ENCODE measurements at regions not wholly inside any gene's neighbourhood (a gene's known extent, or its start where the extent isn't known, plus 50 kb on each side); places are given as distances from the start of the nearest gene placed in this dataset.
"Not testable (repeated sequence)": the region's sequence is repeated elsewhere in the genome, so short reads cannot be mapped to it uniquely, and the experiment has no call there.

DNA sequence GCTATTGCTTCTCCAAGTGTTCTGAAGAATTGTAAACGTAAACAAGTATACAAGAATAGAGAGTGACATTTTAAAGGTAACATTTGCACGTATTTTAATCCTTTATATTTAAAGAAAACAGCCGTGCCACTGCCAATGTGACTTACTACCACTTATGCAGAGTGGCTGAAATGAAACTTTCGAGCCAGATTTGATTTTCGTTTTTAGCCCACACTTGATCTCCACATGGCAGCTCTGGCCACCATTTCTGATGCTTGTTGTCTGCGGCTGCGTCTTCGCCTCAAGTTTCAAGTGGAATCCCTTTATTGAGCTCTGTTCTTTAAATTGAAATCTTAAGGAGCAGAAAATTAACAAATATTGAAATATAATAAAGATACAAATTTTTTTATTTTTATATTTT lies 70.0 kb downstream of the ELAPOR2 start:
- Histone ChIP-seq H3K9me3 (no peaks in the 10 kb centered on the region), H3K27me3 (no peaks in the 10 kb centered on the region), H3K27ac (no peak overlapping the region), H3K4me1 (no peaks in the 10 kb centered on the region), H3K36me3 (ENCODE audit: low read depth, missing control alignments) (no peaks in the 10 kb centered on the region), H3K4me3 (no peak overlapping the region)
- no peak for TF ChIP-seq POLR2A (IDR thresholded peaks at IDR 0.05)
- TF ChIP-seq, protein P1, sequence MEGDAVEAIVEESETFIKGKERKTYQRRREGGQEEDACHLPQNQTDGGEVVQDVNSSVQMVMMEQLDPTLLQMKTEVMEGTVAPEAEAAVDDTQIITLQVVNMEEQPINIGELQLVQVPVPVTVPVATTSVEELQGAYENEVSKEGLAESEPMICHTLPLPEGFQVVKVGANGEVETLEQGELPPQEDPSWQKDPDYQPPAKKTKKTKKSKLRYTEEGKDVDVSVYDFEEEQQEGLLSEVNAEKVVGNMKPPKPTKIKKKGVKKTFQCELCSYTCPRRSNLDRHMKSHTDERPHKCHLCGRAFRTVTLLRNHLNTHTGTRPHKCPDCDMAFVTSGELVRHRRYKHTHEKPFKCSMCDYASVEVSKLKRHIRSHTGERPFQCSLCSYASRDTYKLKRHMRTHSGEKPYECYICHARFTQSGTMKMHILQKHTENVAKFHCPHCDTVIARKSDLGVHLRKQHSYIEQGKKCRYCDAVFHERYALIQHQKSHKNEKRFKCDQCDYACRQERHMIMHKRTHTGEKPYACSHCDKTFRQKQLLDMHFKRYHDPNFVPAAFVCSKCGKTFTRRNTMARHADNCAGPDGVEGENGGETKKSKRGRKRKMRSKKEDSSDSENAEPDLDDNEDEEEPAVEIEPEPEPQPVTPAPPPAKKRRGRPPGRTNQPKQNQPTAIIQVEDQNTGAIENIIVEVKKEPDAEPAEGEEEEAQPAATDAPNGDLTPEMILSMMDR (IDR thresholded peaks at IDR 0.05), result no peak
- 92% methylated on average over 8 of the region's 8 CpGs for WGBS, 2 donors
- intact Hi-C loops (cut with DNase I; ENCODE audit: low total_unique reads), result no loop called here
- no peak for DNase-seq

DNA sequence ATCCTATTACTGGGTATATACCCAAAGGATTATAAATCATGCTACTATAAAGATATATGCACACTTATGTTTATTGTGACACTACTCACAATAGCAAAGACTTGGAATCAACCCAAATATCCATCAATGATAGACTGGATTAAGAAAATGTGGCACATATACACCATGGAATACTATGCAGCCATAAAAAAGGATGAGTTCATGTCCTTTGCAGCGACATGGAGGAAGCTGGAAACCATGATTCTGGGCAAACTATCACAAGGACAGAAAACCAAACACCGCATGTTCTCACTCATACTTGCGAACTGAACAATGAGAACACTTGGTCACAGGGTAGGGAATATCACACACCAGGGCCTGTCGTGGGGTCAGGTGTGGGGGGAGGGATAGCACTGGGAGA lies 71.6 kb downstream of the ELAPOR2 start:
- H3K9me3 ChIP-seq; H3K27me3 ChIP-seq; H3K4me3 ChIP-seq; intact Hi-C loops (cut with DNase I; ENCODE audit: low total_unique reads); H3K4me1 ChIP-seq; H3K27ac ChIP-seq; H3K36me3 ChIP-seq (ENCODE audit: low read depth, missing control alignments); DNase-seq: not testable (repeated sequence)
- 95 to 96% methylated on average over 4 of the region's 4 CpGs for WGBS, 2 donors

DNA sequence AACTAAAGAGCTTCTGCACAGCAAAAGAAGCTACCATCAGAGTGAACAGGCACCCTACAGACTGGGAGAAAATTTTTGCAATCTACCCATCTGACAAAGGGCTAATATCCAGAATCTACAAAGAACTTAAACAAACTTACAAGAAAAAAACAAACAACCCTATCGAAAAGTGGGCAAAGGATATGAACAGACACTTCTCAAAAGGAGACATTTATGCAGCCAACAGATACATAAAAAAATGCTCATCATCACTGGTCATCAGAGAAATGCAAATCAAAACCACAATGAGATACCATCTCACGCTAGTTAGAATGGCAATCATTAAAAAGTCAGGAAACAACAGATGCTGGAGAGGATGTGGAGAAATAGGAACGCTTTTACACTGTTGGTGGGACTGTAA lies 72.1 kb downstream of the ELAPOR2 start:
- H3K4me3 ChIP-seq; H3K36me3 ChIP-seq (ENCODE audit: low read depth, missing control alignments); DNase-seq; H3K27me3 ChIP-seq; intact Hi-C loops (cut with DNase I; ENCODE audit: low total_unique reads); H3K9me3 ChIP-seq; H3K4me1 ChIP-seq; H3K27ac ChIP-seq: not testable (repeated sequence)
- 92 to 94% methylated on average over 3 of the region's 3 CpGs for WGBS, 2 donors

DNA sequence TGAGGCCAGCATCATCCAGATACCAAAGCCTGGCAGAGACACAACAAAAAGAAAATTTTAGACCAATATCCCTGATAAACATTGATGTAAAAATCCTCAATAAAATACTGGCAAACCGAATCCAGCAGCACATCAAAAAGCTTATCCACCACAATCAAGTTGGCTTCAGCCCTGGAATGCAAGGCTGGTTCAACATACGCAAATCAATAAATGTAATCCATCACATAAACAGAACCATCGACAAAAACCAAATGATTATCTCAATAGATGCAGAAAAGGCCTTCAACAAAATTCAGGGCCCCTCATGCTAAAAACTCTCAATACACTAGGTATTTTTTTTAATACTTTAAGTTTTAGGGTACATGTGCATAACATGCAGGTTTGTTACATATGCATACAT lies 74.1 kb downstream of the ELAPOR2 start:
- DNase-seq; H3K27ac ChIP-seq; H3K9me3 ChIP-seq; intact Hi-C loops (cut with DNase I; ENCODE audit: low total_unique reads); H3K36me3 ChIP-seq (ENCODE audit: low read depth, missing control alignments); H3K4me1 ChIP-seq; H3K27me3 ChIP-seq; H3K4me3 ChIP-seq: not testable (repeated sequence)
- 89 to 92% methylated on average over 3 of the region's 3 CpGs for WGBS, 2 donors

GRCh38 chr7:86983654-86984053 lies 75.8 kb downstream of the ELAPOR2 start:
- H3K9me3 ChIP-seq; H3K27ac ChIP-seq; H3K27me3 ChIP-seq; H3K4me3 ChIP-seq; H3K36me3 ChIP-seq (ENCODE audit: low read depth, missing control alignments); H3K4me1 ChIP-seq; intact Hi-C loops (cut with DNase I; ENCODE audit: low total_unique reads); DNase-seq: not testable (repeated sequence)
- WGBS, 2 donors, result 90 to 100% methylated on average over 1 of the region's 1 CpG

- H3K4me3 ChIP-seq; H3K9me3 ChIP-seq; H3K27me3 ChIP-seq; H3K4me1 ChIP-seq; H3K36me3 ChIP-seq (ENCODE audit: low read depth, missing control alignments); DNase-seq; intact Hi-C loops (cut with DNase I; ENCODE audit: low total_unique reads); H3K27ac ChIP-seq: not testable (repeated sequence)
- WGBS, 2 donors, result 95 to 100% methylated on average over 8 to 9 of the region's 9 CpGs
These were observed 77.5 kb downstream of the ELAPOR2 start for GRCh38 chr7:86981937-86982336.

DNA sequence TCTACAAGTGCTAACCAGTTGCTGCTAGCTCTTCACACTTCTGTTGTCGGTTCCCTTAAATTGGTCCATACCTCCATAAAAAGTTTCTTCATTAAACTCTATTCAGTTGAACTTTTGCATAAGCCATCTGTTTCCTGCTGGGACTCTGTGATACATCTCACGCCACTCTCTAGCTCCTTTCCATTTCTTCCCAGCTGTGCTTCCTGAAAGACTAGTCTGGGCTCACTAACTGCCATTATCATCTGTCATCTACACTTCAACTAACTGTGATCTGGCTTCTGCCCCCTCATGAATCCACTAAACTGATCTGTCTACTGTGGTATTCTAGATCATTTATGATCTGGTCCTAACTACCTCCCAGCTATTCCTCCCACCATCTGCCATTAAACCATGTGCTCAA lies 78.3 kb downstream of the ELAPOR2 start:
- no peaks in the 10 kb centered on the region for H3K36me3 ChIP-seq (ENCODE audit: low read depth, missing control alignments)
- no peaks in the 10 kb centered on the region for H3K27me3 ChIP-seq
- 81 to 88% methylated on average over 2 of the region's 2 CpGs for WGBS, 2 donors
- no peaks in the 10 kb centered on the region for H3K4me1 ChIP-seq
- no peak for TF ChIP-seq POLR2A (IDR thresholded peaks at IDR 0.05)
- TF ChIP-seq, protein P1 (IDR thresholded peaks at IDR 0.05), result no peak
- H3K27ac ChIP-seq, result no peak overlapping the region
- DNase-seq, result no peak
- no peak overlapping the region for H3K4me3 ChIP-seq
- intact Hi-C loops (cut with DNase I; ENCODE audit: low total_unique reads), result no loop called here
- H3K9me3 ChIP-seq, result no peaks in the 10 kb centered on the region
